Lower leg skin (tissue), 3 donors: ENCODE measurements at regions not wholly inside any gene's neighbourhood (a gene's known extent, or its start where the extent isn't known, plus 50 kb on each side); places are given as distances from the start of the nearest gene placed in this dataset.

Source experiments
- CTCF ChIP-seq, 3 donors: fragments of 450-650 bp; IDR thresholded peaks; one replicate each; pipeline ENCODE4 v1.5.1; 2016; ENCODE audit warnings: antibody characterized with exemption in 3 of 3, mild to moderate bottlenecking in 3 of 3, moderate library complexity in 2 of 3
- POLR2A ChIP-seq, 2 donors: fragments of 450-650 bp; IDR thresholded peaks; one replicate each; pipeline ENCODE4 v1.6.1; 2016 to 2017; ENCODE audit warnings: antibody characterized with exemption in 2 of 2, mild to moderate bottlenecking in 1 of 2, moderate library complexity in 1 of 2

DNA sequence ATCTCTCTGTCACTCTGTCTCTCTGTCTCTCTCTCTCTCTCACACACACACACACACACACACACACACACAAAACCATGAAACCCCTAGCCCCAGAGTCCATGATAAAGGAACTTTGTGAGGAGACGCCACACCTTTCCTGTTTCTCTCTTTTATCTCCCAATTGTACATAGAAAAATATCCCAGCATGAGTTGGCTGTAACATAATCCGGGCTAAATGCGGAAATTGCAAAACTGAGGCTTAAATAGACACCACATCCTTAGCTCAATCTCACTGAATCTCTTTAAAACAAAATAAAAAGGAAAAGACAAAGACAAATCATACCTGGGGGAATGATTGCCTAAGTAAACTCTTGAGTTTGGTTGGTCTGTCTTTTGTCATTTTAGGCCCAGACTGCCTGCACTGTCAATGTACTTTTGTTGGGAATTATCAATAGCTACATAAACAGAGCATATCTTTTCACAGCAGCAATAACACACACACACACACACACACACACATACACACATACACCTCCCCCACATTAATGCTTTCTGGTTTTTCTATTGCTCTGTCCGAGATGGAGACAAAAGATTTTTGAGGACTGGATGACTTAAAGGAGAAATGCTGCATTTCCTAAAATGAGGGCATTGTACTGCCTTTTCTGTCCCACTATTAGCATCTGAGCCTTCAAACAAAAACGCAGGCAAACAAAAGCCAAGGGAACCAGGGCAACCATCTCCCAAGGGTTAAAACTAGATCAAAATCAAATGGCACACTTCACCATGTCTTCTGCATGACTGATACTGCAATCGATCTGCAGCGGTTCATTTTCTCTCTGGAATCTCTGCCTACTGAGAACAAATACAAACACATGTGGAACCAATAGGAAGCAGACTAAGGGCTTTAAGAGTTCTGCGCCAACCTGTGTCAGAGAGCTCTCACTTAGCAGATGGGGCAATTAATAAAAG, 321.5 kb downstream of the NFIB start:
- TF ChIP-seq CTCF (IDR thresholded peaks at IDR 0.05) = no peak
- no peak for TF ChIP-seq POLR2A (IDR thresholded peaks at IDR 0.05)
